ENCODE measurements at regions not wholly inside any gene's neighbourhood (a gene's known extent, or its start where the extent isn't known, plus 50 kb on each side); places are given as distances from the start of the nearest gene placed in this dataset.

- TF ChIP-seq CTCF (IDR thresholded peaks at IDR 0.05): no peak
- TF ChIP-seq POLR2A (IDR thresholded peaks at IDR 0.05): no peak
- TF ChIP-seq EP300 (IDR thresholded peaks at IDR 0.05): no peak
- TF ChIP-seq POLR2AphosphoS5 (IDR thresholded peaks at IDR 0.05): no peak
Observed at GRCh38 chr7:91811236-91811635, 69.3 kb downstream of the MTERF1 start.
